ENCODE measurements at regions not wholly inside any gene's neighbourhood (a gene's known extent, or its start where the extent isn't known, plus 50 kb on each side); places are given as distances from the start of the nearest gene placed in this dataset.

GRCh38 chr2:16591370-16591933, 74.2 kb downstream of the CYRIA start:
- no peak for ATAC-seq
- no peak for TF ChIP-seq CREB5 (CRISPR knock-in tag; IDR thresholded peaks at IDR 0.05; ENCODE audit: low read depth)
- no peak for TF ChIP-seq SNAI2 (CRISPR knock-in tag; IDR thresholded peaks at IDR 0.05)
- TF ChIP-seq BACH2 (CRISPR knock-in tag; IDR thresholded peaks at IDR 0.05; ENCODE audit: borderline replicate concordance): no peak
- TF ChIP-seq PATZ1 (CRISPR knock-in tag; IDR thresholded peaks at IDR 0.05; ENCODE audit: borderline replicate concordance): no peak
- no peak for TF ChIP-seq POU6F1 (CRISPR knock-in tag; IDR thresholded peaks at IDR 0.05; ENCODE audit: borderline replicate concordance, low read depth)
- TF ChIP-seq ARNTL (CRISPR knock-in tag; IDR thresholded peaks at IDR 0.05; ENCODE audit: borderline replicate concordance, low read depth): no peak
- no peak for TF ChIP-seq ZC3H10 (CRISPR knock-in tag; IDR thresholded peaks at IDR 0.05)
- TF ChIP-seq CSRNP3 (CRISPR knock-in tag; IDR thresholded peaks at IDR 0.05): no peak
- no peak for TF ChIP-seq RARB (CRISPR knock-in tag; IDR thresholded peaks at IDR 0.05)
- no peak for TF ChIP-seq CSDC2 (CRISPR knock-in tag; IDR thresholded peaks at IDR 0.05)
- no peak for TF ChIP-seq TSHZ2 (CRISPR knock-in tag; IDR thresholded peaks at IDR 0.05)
- TF ChIP-seq ZFP3 (CRISPR knock-in tag; IDR thresholded peaks at IDR 0.05): no peak

- no peak for TF ChIP-seq ARNTL (CRISPR knock-in tag; IDR thresholded peaks at IDR 0.05; ENCODE audit: borderline replicate concordance, low read depth)
- no peak for TF ChIP-seq CSRNP3 (CRISPR knock-in tag; IDR thresholded peaks at IDR 0.05)
- TF ChIP-seq RARB (CRISPR knock-in tag; IDR thresholded peaks at IDR 0.05): no peak
- TF ChIP-seq ZFP3 (CRISPR knock-in tag; IDR thresholded peaks at IDR 0.05): no peak
- no peak for TF ChIP-seq ESRRG (CRISPR knock-in tag; IDR thresholded peaks at IDR 0.05)
- no peak for TF ChIP-seq ZNF8 (CRISPR knock-in tag; IDR thresholded peaks at IDR 0.05)
- TF ChIP-seq ISL1 (CRISPR knock-in tag; IDR thresholded peaks at IDR 0.05): no peak
- TF ChIP-seq BACH2 (CRISPR knock-in tag; IDR thresholded peaks at IDR 0.05; ENCODE audit: borderline replicate concordance): no peak
- TF ChIP-seq PATZ1 (CRISPR knock-in tag; IDR thresholded peaks at IDR 0.05; ENCODE audit: borderline replicate concordance): no peak
- no peak for TF ChIP-seq ZNF565 (CRISPR knock-in tag; conservative IDR thresholded peaks at IDR 0.05; ENCODE audit: low read depth)
- no peak for TF ChIP-seq OSR1 (CRISPR knock-in tag; IDR thresholded peaks at IDR 0.05)
- no peak for TF ChIP-seq CREB5 (CRISPR knock-in tag; IDR thresholded peaks at IDR 0.05; ENCODE audit: low read depth)
- no peak for TF ChIP-seq CSDC2 (CRISPR knock-in tag; IDR thresholded peaks at IDR 0.05)
- TF ChIP-seq ZC3H10 (CRISPR knock-in tag; IDR thresholded peaks at IDR 0.05): no peak
- no peak for TF ChIP-seq POU6F1 (CRISPR knock-in tag; IDR thresholded peaks at IDR 0.05; ENCODE audit: borderline replicate concordance, low read depth)
- TF ChIP-seq TCF4 (CRISPR knock-in tag; IDR thresholded peaks at IDR 0.05; ENCODE audit: borderline replicate concordance): no peak
- TF ChIP-seq ZFP30 (CRISPR knock-in tag; IDR thresholded peaks at IDR 0.05): no peak
- TF ChIP-seq GLIS3 (CRISPR knock-in tag; IDR thresholded peaks at IDR 0.05): no peak
- no peak for ATAC-seq
Observed at GRCh38 chr2:16589465-16589864, 76.2 kb downstream of the CYRIA start.
